IMR-90 (cell line): ENCODE measurements at regions not wholly inside any gene's neighbourhood (a gene's known extent, or its start where the extent isn't known, plus 50 kb on each side); places are given as distances from the start of the nearest gene placed in this dataset.

Source experiments
- ATAC-seq: fragments of 200-7000 bp; cut with Tn5 transposase; 2 replicates; pipeline ENCODE4 v1.9.1; 2020; ENCODE audit warnings: low read depth, mild to moderate bottlenecking, moderate library complexity
- BruUV-seq: library from RNA; stranded (reverse); fragments of 400-500 nt; replicated peaks from 2 replicates; lab custom pipeline; 2021; lab: Mats Ljungman, UMichigan
- CTCF ChIA-PET: fragments of 300-600 bp; formaldehyde crosslinking; extraction: SDS; loops from one replicate; lab custom pipeline; 2021; ENCODE audit warnings: antibody characterized with exemption; lab: Yijun Ruan, JAX
- POLR2A ChIA-PET: fragments of 300-600 bp; sonication (Branson Sonifier 250); formaldehyde crosslinking; loops from one replicate; lab custom pipeline; 2022; ENCODE audit warnings: antibody characterized with exemption; ENCODE audit not compliant: unreplicated experiment; lab: Charles Lee
- DNase-seq: peaks from one replicate; pipeline ENCODE4 v3.0.0; 2013
- H2AFZ ChIP-seq: replicated peaks from 2 replicates; pipeline ENCODE3; 2013; ENCODE audit warnings: low read length, mild to moderate bottlenecking; ENCODE audit not compliant: poor library complexity
- H2AK5ac ChIP-seq: 2 replicates; pipeline ENCODE4 v1.6.1; 2013; ENCODE audit warnings: low read depth, low read length, inconsistent platforms
- H2AK9ac ChIP-seq: replicated peaks from 2 replicates; pipeline ENCODE3; 2013; ENCODE audit warnings: mild to moderate bottlenecking, low read depth, low read length, moderate library complexity; ENCODE audit not compliant: poor library complexity
- H2BK120ac ChIP-seq: 2 replicates; pipeline ENCODE4 v1.6.1; 2013; ENCODE audit warnings: low read depth, low read length, inconsistent platforms
- H2BK15ac ChIP-seq: 3 replicates; pipeline ENCODE4 v1.6.1; 2013; ENCODE audit warnings: low read depth, low read length, inconsistent platforms
- H2BK20ac ChIP-seq: 2 replicates; pipeline ENCODE4 v1.6.1; 2013; ENCODE audit warnings: low read depth, mild to moderate bottlenecking, inconsistent platforms, low read length, moderate library complexity
- H2BK5ac ChIP-seq: 2 replicates; pipeline ENCODE4 v1.6.1; 2013; ENCODE audit warnings: mild to moderate bottlenecking, low read depth, low read length, inconsistent platforms; ENCODE audit not compliant: poor library complexity, severe bottlenecking
- H3K14ac ChIP-seq: replicated peaks from 2 replicates; pipeline ENCODE4 v1.6.1; 2013; ENCODE audit warnings: low read depth, low read length, inconsistent platforms
- H3K18ac ChIP-seq: 2 replicates; pipeline ENCODE4 v1.6.1; 2013; ENCODE audit warnings: low read depth, low read length, control low read depth
- H3K23ac ChIP-seq: 2 replicates; pipeline ENCODE4 v1.6.1; 2013; ENCODE audit warnings: low read depth, low read length, inconsistent platforms
- H3K27ac ChIP-seq: 2 replicates; pipeline ENCODE4 v1.5.1; 2013; ENCODE audit warnings: mild to moderate bottlenecking, control low read depth, low read length; ENCODE audit not compliant: insufficient read depth
- H3K27me3 ChIP-seq: 2 replicates; pipeline ENCODE4 v1.6.1; 2013; ENCODE audit warnings: low read length; ENCODE audit not compliant: control insufficient read depth, insufficient read depth
- H3K36me3 ChIP-seq: 2 replicates; pipeline ENCODE4 v1.6.1; 2013; ENCODE audit warnings: low read length, mixed read lengths; ENCODE audit not compliant: control insufficient read depth, insufficient read depth
- H3K4ac ChIP-seq: 2 replicates; pipeline ENCODE4 v1.6.1; 2013; ENCODE audit warnings: low read depth, low read length, inconsistent platforms
- H3K4me1 ChIP-seq: 2 replicates; pipeline ENCODE4 v1.6.1; 2013; ENCODE audit warnings: low read length, mixed read lengths; ENCODE audit not compliant: control insufficient read depth, insufficient read depth
- H3K4me2 ChIP-seq: 2 replicates; pipeline ENCODE4 v1.6.1; 2013; ENCODE audit warnings: low read depth, mild to moderate bottlenecking, control low read depth, low read length, moderate library complexity
- H3K4me3 ChIP-seq: 2 replicates; pipeline ENCODE4 v1.5.1; 2013; ENCODE audit warnings: low read depth, mild to moderate bottlenecking, control low read depth, low read length, moderate library complexity; ENCODE audit not compliant: insufficient read depth
- H3K56ac ChIP-seq: 2 replicates; pipeline ENCODE4 v1.6.1; 2013; ENCODE audit warnings: low read length, inconsistent platforms; ENCODE audit not compliant: insufficient read depth; ENCODE audit errors: extremely low read depth
- H3K79me1 ChIP-seq, 2 experiments: 2 replicates each; pipeline ENCODE4 v1.6.1; 2013; ENCODE audit warnings: low read length in 2 of 2, inconsistent platforms in 1 of 2, low read depth in 1 of 2
- H3K9ac ChIP-seq: 2 replicates; pipeline ENCODE4 v1.6.1; 2013; ENCODE audit warnings: low read depth, low read length, control low read depth
- H3K9me1 ChIP-seq: 2 replicates; pipeline ENCODE4 v1.6.1; 2013; ENCODE audit warnings: low read length, inconsistent platforms; ENCODE audit not compliant: insufficient read depth
- H3K9me3 ChIP-seq: 2 replicates; pipeline ENCODE4 v1.6.1; 2013; ENCODE audit warnings: low read length; ENCODE audit not compliant: control insufficient read depth, insufficient read depth
- H4K20me1 ChIP-seq: 2 replicates; pipeline ENCODE4 v1.6.1; 2013; ENCODE audit warnings: low read length, inconsistent platforms; ENCODE audit not compliant: insufficient read depth
- H4K5ac ChIP-seq: 2 replicates; pipeline ENCODE4 v1.6.1; 2013; ENCODE audit warnings: mild to moderate bottlenecking, low read depth, low read length, control low read depth
- H4K8ac ChIP-seq, 2 experiments: 2 replicates each; pipeline ENCODE4 v1.6.1; 2013; ENCODE audit warnings: low read depth in 2 of 2, low read length in 2 of 2, control low read depth in 1 of 2, inconsistent platforms in 1 of 2
- H4K91ac ChIP-seq: 2 replicates; pipeline ENCODE4 v1.6.1; 2013; ENCODE audit warnings: low read depth, low read length, inconsistent platforms; ENCODE audit not compliant: insufficient read depth
- MAFK ChIP-seq: IDR thresholded peaks from 2 replicates; pipeline ENCODE4 v1.6.1; 2012; ENCODE audit warnings: low read depth, low read length, improper control_type of control experiment
- POLR2A ChIP-seq: IDR thresholded peaks from 2 replicates; pipeline ENCODE4 v1.6.1; 2012; ENCODE audit warnings: mild to moderate bottlenecking, low read depth, low read length
- RAD21 ChIP-seq: IDR thresholded peaks from 2 replicates; pipeline ENCODE4 v1.6.1; 2012; ENCODE audit warnings: low read length, improper control_type of control experiment
- SMC3 ChIP-seq: fragments of 150-350 bp; IDR thresholded peaks from 2 replicates; pipeline ENCODE4 v1.6.1; 2016; ENCODE audit warnings: low read depth, mild to moderate bottlenecking, antibody characterized with exemption, low read length, moderate library complexity
- WGBS, 2 experiments: methylation state at CpG; one replicate each; pipeline versions ENCODE4 v1.1.5 to v1.1.7; 2013; ENCODE audit warnings: missing lambda C conversion rate in 2 of 2; ENCODE audit not compliant: insufficient read length in 1 of 2; ENCODE audit errors: extremely low coverage in 2 of 2; 5-methylcytosine and 5-hydroxymethylcytosine counted together
- dilution Hi-C: fragments of 300-500 bp; cut with HindIII; formaldehyde crosslinking; loops from one replicate; pipeline ENCODE4 v1.14.3; 2018; ENCODE audit warnings: low sequenced_read_pairs; ENCODE audit not compliant: unreplicated experiment
- in situ Hi-C: fragments of 300-500 bp; cut with MboI; formaldehyde crosslinking; loops from 3 replicates; pipeline ENCODE4 v1.14.3; 2019; ENCODE audit warnings: low sequenced_read_pairs, inconsistent platforms, mixed read lengths
- intact Hi-C: fragments of 100-400 bp; cut with micrococcal nuclease; formaldehyde crosslinking; loops from 2 replicates; pipeline ENCODE4 v1.10.0; 2022

GRCh38 chr2:147558620-147559019, 286.2 kb upstream of the ACVR2A start:
- H4K91ac ChIP-seq, result no peak overlapping the region
- DNase-seq (no peak), ATAC-seq (no peak)
- H3K27me3 ChIP-seq, result no peaks in the 10 kb centered on the region
- no peaks in the 10 kb centered on the region for H4K20me1 ChIP-seq
- no peaks in the 10 kb centered on the region for H3K79me1 ChIP-seq
- H2BK15ac ChIP-seq, result no peak overlapping the region
- no peak overlapping the region for H4K8ac ChIP-seq
- CTCF ChIA-PET, result no interaction called here
- BruUV-seq, result no TSS peak
- no peak overlapping the region for H3K27ac ChIP-seq
- no peak overlapping the region for H3K9ac ChIP-seq
- H3K4me1 ChIP-seq, result no peaks in the 10 kb centered on the region
- H3K14ac ChIP-seq, result no peak overlapping the region
- no peaks in the 10 kb centered on the region for H3K36me3 ChIP-seq
- no peaks in the 10 kb centered on the region for H3K9me1 ChIP-seq
- in situ Hi-C loops, result no loop called here
- TF ChIP-seq RAD21 (no peak), SMC3 (no peak), MAFK (peak; percentile 39), POLR2A (no peak)
- POLR2A ChIA-PET, result no interaction called here
- H2BK120ac ChIP-seq, result no peak overlapping the region
- H3K56ac ChIP-seq, result no peak overlapping the region
- dilution Hi-C loops, result no loop called here
- intact Hi-C loops, result no loop called here
- no peak overlapping the region for H3K4ac ChIP-seq
- H2AK9ac ChIP-seq, result no peak overlapping the region
- WGBS, 2 experiments, result no CpG with 5 or more reads among the region's 3 CpGs
- no peak overlapping the region for H3K4me3 ChIP-seq
- no peak overlapping the region for H3K4me2 ChIP-seq
- H4K5ac ChIP-seq, result no peak overlapping the region
- no peak overlapping the region for H3K18ac ChIP-seq
- no peak overlapping the region for H2BK20ac ChIP-seq
- H2BK5ac ChIP-seq, result no peak overlapping the region
- no peak overlapping the region for H2AFZ ChIP-seq
- no peak overlapping the region for H3K23ac ChIP-seq
- no peak overlapping the region for H2AK5ac ChIP-seq
- H3K9me3 ChIP-seq, result no peaks in the 10 kb centered on the region; the same call in 1 of the 2 replicates
